Neural cell (in vitro differentiated cells): ENCODE measurements at regions not wholly inside any gene's neighbourhood (a gene's known extent, or its start where the extent isn't known, plus 50 kb on each side); places are given as distances from the start of the nearest gene placed in this dataset.

Experiments used
- RAD21 ChIP-seq: fragments of 450-650 bp; conservative IDR thresholded peaks from 2 replicates; pipeline ENCODE4 v1.6.1; 2014; ENCODE audit warnings: antibody characterized with exemption, mild to moderate bottlenecking, moderate library complexity
- SMC3 ChIP-seq: fragments of 450-650 bp; conservative IDR thresholded peaks from 2 replicates; pipeline ENCODE4 v1.6.1; 2014; ENCODE audit warnings: antibody characterized with exemption, mild to moderate bottlenecking, moderate library complexity; ENCODE audit not compliant: poor library complexity
- TF ChIP-seq, protein P1 (sequence below): fragments of 450-650 bp; IDR thresholded peaks from 2 replicates; pipeline ENCODE4 v1.5.1; 2014; ENCODE audit warnings: antibody characterized with exemption, mild to moderate bottlenecking, moderate library complexity; ENCODE audit not compliant: poor library complexity, severe bottlenecking

DNA sequence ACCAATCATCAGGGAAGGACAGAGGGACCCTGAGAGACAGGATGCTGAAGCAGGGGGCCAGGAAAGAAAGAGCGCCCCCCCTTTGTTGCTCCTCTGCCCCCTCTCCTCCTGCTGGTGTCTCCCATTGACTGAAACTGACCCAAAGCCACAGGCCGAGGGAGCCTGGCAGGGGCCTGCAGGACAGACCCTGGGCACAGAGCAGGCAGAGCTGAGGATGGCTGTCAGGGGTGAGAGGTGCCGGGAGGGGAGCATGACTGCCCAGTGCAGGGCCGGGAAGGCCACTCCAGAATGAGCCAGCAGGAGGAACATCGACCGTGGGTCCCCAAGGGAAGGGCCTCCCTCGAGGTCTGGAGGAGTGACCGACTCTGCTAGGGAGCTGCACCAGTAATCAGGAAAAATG lies 427.8 kb downstream of the PREX1 start:
- TF ChIP-seq, protein P1, sequence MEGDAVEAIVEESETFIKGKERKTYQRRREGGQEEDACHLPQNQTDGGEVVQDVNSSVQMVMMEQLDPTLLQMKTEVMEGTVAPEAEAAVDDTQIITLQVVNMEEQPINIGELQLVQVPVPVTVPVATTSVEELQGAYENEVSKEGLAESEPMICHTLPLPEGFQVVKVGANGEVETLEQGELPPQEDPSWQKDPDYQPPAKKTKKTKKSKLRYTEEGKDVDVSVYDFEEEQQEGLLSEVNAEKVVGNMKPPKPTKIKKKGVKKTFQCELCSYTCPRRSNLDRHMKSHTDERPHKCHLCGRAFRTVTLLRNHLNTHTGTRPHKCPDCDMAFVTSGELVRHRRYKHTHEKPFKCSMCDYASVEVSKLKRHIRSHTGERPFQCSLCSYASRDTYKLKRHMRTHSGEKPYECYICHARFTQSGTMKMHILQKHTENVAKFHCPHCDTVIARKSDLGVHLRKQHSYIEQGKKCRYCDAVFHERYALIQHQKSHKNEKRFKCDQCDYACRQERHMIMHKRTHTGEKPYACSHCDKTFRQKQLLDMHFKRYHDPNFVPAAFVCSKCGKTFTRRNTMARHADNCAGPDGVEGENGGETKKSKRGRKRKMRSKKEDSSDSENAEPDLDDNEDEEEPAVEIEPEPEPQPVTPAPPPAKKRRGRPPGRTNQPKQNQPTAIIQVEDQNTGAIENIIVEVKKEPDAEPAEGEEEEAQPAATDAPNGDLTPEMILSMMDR, result no peak
- TF ChIP-seq SMC3 (no peak), RAD21 (no peak)
